ENCODE measurements at regions not wholly inside any gene's neighbourhood (a gene's known extent, or its start where the extent isn't known, plus 50 kb on each side); places are given as distances from the start of the nearest gene placed in this dataset.

DNA sequence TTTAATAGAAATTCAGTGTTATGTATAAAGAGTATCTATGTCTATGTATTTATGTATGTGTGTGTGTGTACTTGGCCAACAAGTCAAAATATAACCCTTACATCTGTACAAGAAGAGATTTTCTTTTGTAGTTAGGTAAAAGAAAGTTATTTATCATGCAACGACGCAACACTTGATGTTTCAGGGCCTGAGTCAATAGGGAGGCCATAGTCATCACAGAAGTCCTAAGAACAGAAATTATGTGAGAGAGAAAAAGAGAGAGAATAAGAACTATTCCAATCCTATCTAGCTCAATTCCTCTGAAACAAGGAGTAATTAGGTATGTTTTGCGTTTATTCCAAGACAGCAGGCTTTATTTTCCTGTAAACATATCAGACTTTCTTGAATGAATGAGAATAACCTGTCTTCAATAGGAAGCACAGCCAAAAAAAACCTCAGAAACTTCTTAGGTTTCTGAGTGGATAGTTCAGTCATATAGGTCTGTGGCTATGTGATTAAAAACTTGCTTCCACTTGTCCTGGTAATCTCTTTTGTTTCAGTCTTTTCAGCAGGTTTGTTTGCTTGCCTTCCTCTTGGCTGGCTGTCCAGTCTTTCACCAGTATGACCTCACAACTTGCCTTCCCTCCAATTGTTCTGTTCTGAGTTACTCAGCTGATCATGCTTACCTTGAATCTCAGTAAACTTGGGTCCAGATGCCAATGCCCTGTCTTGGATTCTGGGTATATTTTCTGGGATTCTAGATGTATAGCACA, 382.4 kb upstream of the GBE1 start:
- H3K27me3 ChIP-seq (ENCODE audit: control insufficient read depth, insufficient read depth, low read length) = no peaks in the 10 kb centered on the region
- H3K27ac ChIP-seq (ENCODE audit: low read depth, low read length) = no peak overlapping the region
- no peaks in the 10 kb centered on the region; the same call in 1 of the 2 replicates for H3K4me1 ChIP-seq (ENCODE audit: control insufficient read depth, insufficient read depth, low read length)
- H3K9ac ChIP-seq (ENCODE audit: low read length) = no peak overlapping the region
- peaks cover 3% of the 10 kb centered on the region for H3K9me3 ChIP-seq (ENCODE audit: control insufficient read depth, insufficient read depth, low read depth, low read length)
- no peaks in the 10 kb centered on the region for H3K36me3 ChIP-seq (ENCODE audit: control insufficient read depth, insufficient read depth, low read length)
- no peak overlapping the region for H3K4me3 ChIP-seq (ENCODE audit: low read depth, low read length)

DNA sequence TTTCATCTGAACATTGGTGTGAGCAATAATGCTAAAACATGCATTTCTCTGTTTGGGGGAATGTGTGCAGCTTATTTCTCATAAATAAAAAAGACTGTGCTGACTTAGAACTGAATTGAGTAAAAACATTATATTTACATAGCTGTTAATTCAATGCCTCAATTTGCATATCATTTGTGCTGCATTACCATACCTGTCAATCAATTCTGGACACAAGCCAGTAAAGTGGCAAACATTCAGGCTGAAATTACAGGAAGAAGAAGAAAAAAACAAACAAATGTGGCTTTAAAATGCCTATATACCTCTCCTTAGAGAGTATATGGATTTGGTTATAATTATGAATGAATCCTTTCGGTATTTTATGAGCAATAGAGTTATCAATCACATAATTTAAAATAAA, 380.1 kb upstream of the GBE1 start:
- Histone ChIP-seq H3K9ac (ENCODE audit: low read length) (no peak overlapping the region), H3K27me3 (ENCODE audit: control insufficient read depth, insufficient read depth, low read length) (no peaks in the 10 kb centered on the region), H3K27ac (ENCODE audit: low read depth, low read length) (no peak overlapping the region), H3K36me3 (ENCODE audit: control insufficient read depth, insufficient read depth, low read length) (no peaks in the 10 kb centered on the region), H3K4me3 (ENCODE audit: low read depth, low read length) (no peak overlapping the region), H3K9me3 (ENCODE audit: control insufficient read depth, insufficient read depth, low read depth, low read length) (peaks cover 3% of the 10 kb centered on the region), H3K4me1 (ENCODE audit: control insufficient read depth, insufficient read depth, low read length) (no peaks in the 10 kb centered on the region; the same call in 1 of the 2 replicates)

DNA sequence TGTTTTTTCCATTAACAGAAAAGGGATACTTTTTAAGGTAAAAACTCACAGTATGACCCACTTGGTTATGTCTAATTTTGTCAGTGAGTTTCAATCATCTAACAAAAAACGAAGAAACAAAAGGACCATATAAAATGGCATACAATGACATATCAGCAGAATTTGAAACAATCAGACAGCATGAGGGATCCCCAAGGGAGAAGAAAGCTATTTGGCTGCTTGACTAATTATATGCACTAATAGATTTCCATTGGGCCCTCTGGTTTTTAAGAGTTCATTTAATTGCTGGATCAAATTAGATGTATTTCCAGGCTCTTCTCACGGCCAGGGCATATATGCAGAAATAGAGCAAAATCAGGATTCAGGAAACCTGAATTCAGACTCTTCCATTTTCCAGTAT, 376.4 kb upstream of the GBE1 start:
- Histone ChIP-seq H3K27ac (ENCODE audit: low read depth, low read length) (no peak overlapping the region), H3K4me1 (ENCODE audit: control insufficient read depth, insufficient read depth, low read length) (no peaks in the 10 kb centered on the region; the same call in 1 of the 2 replicates), H3K9ac (ENCODE audit: low read length) (no peak overlapping the region), H3K36me3 (ENCODE audit: control insufficient read depth, insufficient read depth, low read length) (no peaks in the 10 kb centered on the region), H3K9me3 (ENCODE audit: control insufficient read depth, insufficient read depth, low read depth, low read length) (peaks cover 3% of the 10 kb centered on the region), H3K4me3 (ENCODE audit: low read depth, low read length) (no peak overlapping the region), H3K27me3 (ENCODE audit: control insufficient read depth, insufficient read depth, low read length) (no peaks in the 10 kb centered on the region)

DNA sequence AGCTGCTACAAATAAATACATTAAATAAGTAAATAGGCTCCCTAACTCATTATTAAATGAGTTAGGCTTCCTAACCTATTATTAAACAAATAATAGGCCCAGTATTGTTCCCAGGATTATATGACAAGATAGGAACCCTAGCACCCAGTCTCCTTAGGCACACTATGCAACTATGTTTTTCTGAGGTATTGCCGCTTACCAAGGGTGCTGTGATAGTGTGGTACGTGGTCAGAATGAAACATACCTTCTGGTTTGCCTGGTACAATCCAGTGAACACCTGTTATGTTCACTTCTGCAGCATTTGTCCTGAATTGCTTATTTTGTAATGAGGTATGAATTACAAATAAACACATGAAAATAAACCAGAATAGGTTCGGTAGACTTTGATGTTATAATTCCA, 375.6 kb upstream of the GBE1 start:
- Histone ChIP-seq H3K27me3 (ENCODE audit: control insufficient read depth, insufficient read depth, low read length) (no peaks in the 10 kb centered on the region), H3K9ac (ENCODE audit: low read length) (no peak overlapping the region), H3K27ac (ENCODE audit: low read depth, low read length) (no peak overlapping the region), H3K4me1 (ENCODE audit: control insufficient read depth, insufficient read depth, low read length) (no peaks in the 10 kb centered on the region), H3K4me3 (ENCODE audit: low read depth, low read length) (no peak overlapping the region), H3K36me3 (ENCODE audit: control insufficient read depth, insufficient read depth, low read length) (no peaks in the 10 kb centered on the region), H3K9me3 (ENCODE audit: control insufficient read depth, insufficient read depth, low read depth, low read length) (peaks cover 3% of the 10 kb centered on the region)

DNA sequence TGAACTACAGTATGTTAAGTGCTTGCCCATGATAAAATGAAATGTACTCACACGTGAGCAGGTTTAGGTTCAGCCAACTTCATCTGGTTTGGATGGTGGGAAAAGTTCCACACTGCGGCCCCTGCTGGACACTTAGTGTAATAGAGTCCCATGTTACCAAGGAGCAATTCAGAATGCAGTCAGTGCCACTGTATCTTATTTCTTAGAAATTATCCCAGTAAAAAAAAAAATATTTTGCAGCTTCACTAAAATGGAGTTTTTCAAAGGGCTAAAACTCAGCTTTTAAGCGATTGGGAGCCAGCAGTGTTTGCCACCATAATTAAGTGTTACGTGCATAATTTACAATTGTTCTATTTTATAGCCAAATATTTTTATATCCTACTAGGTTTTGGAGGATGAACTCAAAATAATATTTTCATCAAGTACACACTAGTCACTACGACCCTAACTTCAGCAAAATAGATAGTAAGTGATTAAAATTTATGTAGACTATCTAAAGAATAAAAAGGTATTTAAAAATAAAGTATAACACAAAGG, 371.7 kb upstream of the GBE1 start:
- Histone ChIP-seq H3K36me3 (ENCODE audit: control insufficient read depth, insufficient read depth, low read length) (no peaks in the 10 kb centered on the region), H3K27ac (ENCODE audit: low read depth, low read length) (no peak overlapping the region), H3K4me3 (ENCODE audit: low read depth, low read length) (no peak overlapping the region), H3K9me3 (ENCODE audit: control insufficient read depth, insufficient read depth, low read depth, low read length) (no peaks in the 10 kb centered on the region), H3K27me3 (ENCODE audit: control insufficient read depth, insufficient read depth, low read length) (no peaks in the 10 kb centered on the region), H3K4me1 (ENCODE audit: control insufficient read depth, insufficient read depth, low read length) (no peaks in the 10 kb centered on the region), H3K9ac (ENCODE audit: low read length) (no peak overlapping the region)

DNA sequence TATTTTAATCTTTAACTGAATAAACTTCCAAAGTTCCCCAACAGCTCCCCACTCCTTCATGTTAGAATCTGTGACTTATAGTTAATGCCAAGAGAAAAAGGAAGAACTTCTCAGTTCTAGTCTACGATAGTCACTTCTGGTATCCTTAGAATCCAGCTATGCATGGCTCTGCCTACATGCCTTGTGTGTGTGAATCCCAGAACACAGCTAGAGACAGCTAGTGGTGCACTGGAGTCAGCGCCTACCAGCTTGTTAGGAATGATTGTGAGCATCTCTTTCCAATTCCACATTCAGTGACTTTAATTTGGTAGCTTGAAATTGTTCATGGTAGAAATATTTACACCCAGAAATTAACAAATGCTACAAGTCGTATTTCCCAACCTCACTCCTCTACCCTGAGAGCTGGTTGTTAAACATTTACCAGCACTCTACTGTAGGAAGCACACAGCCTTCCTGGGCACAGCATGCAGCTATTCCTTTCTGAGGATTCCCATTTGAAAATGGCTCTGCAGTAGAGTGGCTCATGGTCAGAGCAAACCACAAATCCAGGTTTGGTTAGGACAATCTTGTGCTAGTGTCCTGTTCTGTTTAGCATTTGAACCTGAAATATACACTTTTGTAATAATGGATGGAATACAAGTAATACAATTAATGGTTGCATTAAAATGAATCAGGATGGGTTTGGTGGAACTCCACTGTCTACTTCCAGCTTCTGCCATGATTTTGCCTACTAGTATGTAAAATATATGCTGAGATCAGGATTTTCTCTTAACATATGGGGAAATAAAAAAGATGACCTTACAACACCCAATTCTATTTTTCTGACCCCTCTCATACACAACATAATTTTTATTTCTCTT, 371.0 kb upstream of the GBE1 start:
- H3K27ac ChIP-seq (ENCODE audit: low read depth, low read length) = no peak overlapping the region
- H3K4me3 ChIP-seq (ENCODE audit: low read depth, low read length) = no peak overlapping the region
- H3K9ac ChIP-seq (ENCODE audit: low read length) = no peak overlapping the region
- H3K9me3 ChIP-seq (ENCODE audit: control insufficient read depth, insufficient read depth, low read depth, low read length) = no peaks in the 10 kb centered on the region
- no peaks in the 10 kb centered on the region for H3K27me3 ChIP-seq (ENCODE audit: control insufficient read depth, insufficient read depth, low read length)
- no peaks in the 10 kb centered on the region for H3K36me3 ChIP-seq (ENCODE audit: control insufficient read depth, insufficient read depth, low read length)
- no peaks in the 10 kb centered on the region for H3K4me1 ChIP-seq (ENCODE audit: control insufficient read depth, insufficient read depth, low read length)

DNA sequence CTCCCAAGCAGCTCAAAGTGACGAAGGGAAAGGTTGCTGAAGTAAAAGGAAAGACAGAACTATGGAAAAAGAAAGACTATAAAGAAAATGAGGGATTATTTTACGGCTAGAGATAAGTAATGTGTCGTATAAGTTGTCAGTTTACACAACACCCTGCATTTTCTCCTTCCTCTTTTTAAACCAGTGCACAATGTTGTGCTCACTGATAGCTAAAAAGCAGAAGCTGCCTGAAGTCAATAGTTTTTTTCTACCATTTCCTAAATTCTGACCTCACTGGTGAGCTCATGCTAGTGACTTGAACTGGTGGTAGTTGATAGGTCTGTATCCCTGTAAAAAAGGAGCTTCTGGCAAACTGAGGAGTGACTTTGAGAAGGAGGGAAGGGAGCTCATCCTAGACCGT, 368.6 kb upstream of the GBE1 start:
- H3K4me1 ChIP-seq (ENCODE audit: control insufficient read depth, insufficient read depth, low read length) = no peaks in the 10 kb centered on the region
- H3K27me3 ChIP-seq (ENCODE audit: control insufficient read depth, insufficient read depth, low read length) = no peaks in the 10 kb centered on the region
- H3K36me3 ChIP-seq (ENCODE audit: control insufficient read depth, insufficient read depth, low read length) = no peaks in the 10 kb centered on the region
- H3K4me3 ChIP-seq (ENCODE audit: low read depth, low read length) = no peak overlapping the region
- no peak overlapping the region for H3K9ac ChIP-seq (ENCODE audit: low read length)
- H3K27ac ChIP-seq (ENCODE audit: low read depth, low read length) = no peak overlapping the region
- no peaks in the 10 kb centered on the region for H3K9me3 ChIP-seq (ENCODE audit: control insufficient read depth, insufficient read depth, low read depth, low read length)

DNA sequence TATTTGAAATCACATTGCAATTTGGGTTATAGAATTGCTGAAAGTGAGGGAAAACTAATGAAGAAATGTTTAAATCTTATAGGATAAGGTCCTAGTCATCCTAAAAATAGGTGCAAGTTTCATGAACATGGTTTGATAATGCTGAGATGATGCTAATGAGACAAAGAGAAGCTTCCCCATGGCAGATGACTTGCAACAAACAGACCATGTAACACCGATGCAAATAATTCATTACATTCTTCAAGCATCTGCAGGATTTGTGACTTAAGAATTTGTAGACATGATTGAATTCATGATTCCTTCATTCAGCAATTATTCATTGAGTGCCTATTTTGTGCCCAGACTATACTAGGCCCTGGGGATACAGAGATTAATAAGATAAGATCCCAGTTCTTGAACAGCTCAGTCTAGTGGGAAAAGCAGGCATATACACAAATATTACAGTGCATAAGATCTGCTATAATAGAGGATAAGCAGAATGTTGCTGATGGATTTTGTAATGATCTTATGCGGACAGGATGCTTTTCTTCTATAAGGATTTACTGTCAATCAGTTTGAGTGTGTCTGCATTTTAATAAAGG, 367.9 kb upstream of the GBE1 start:
- Histone ChIP-seq H3K36me3 (ENCODE audit: control insufficient read depth, insufficient read depth, low read length) (no peaks in the 10 kb centered on the region), H3K27ac (ENCODE audit: low read depth, low read length) (no peak overlapping the region), H3K9me3 (ENCODE audit: control insufficient read depth, insufficient read depth, low read depth, low read length) (no peaks in the 10 kb centered on the region), H3K4me3 (ENCODE audit: low read depth, low read length) (no peak overlapping the region), H3K9ac (ENCODE audit: low read length) (no peak overlapping the region), H3K27me3 (ENCODE audit: control insufficient read depth, insufficient read depth, low read length) (no peaks in the 10 kb centered on the region), H3K4me1 (ENCODE audit: control insufficient read depth, insufficient read depth, low read length) (no peaks in the 10 kb centered on the region)

DNA sequence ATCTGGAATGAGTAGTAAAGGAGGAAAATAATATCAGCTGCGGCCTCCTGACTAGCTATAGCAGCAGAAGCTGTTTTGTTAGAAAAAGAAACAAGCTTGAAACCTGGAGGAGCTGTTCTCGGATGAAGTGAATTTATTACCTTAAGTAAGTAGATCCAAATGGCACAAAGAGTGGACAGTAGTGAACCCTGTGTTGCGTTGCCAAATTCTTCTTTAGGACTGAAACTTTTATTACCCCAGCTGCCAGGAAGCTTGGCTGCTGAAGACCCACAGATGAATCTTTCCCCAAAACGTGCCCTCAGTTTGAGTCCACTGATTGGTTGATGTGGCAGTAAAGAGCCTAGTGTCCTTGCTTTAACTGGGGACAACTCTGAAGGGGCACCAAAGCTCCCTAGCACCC, 366.8 kb upstream of the GBE1 start:
- Histone ChIP-seq H3K4me1 (ENCODE audit: control insufficient read depth, insufficient read depth, low read length) (no peaks in the 10 kb centered on the region), H3K9ac (ENCODE audit: low read length) (no peak overlapping the region), H3K27me3 (ENCODE audit: control insufficient read depth, insufficient read depth, low read length) (no peaks in the 10 kb centered on the region), H3K27ac (ENCODE audit: low read depth, low read length) (no peak overlapping the region), H3K4me3 (ENCODE audit: low read depth, low read length) (no peak overlapping the region), H3K9me3 (ENCODE audit: control insufficient read depth, insufficient read depth, low read depth, low read length) (no peaks in the 10 kb centered on the region), H3K36me3 (ENCODE audit: control insufficient read depth, insufficient read depth, low read length) (no peaks in the 10 kb centered on the region)

DNA sequence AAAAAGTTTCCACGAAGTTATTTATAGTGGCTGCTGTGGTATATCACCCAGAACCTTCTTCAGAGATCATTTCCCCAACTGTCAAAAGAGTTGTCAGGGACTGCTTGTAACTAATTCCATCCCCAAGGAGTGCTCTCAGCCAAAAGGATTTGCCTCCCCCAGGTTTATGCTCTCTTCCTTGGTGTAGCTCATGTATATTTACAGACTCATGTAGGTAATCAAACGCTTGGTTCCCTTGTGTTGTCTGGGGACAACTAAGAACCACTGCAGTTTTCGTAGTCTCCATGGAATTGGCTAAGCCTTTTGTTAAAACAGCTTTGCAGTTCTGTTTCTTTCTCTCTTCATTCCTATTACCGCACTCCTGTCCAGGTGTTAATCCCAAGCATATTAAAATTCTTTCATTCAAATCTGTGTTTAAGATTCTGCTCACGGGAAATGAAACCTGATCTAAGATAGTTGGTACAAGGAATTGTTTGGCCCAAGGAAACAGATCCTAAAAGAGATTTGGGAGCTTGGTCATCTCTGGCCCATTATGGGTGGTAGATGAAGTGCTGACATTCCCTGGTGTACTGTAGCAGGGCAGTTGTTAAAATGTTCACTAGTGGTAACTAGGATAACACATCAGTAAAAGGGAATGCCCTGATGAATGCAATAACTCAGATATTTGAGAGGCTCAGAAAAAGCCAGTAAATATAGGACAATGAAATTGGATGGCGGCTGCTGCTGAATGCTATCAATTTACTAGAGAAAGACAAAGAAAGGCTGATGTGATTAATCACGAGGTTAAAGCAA, 361.3 kb upstream of the GBE1 start:
- Histone ChIP-seq H3K4me1 (ENCODE audit: control insufficient read depth, insufficient read depth, low read length) (no peaks in the 10 kb centered on the region), H3K4me3 (ENCODE audit: low read depth, low read length) (no peak overlapping the region), H3K27ac (ENCODE audit: low read depth, low read length) (no peak overlapping the region), H3K27me3 (ENCODE audit: control insufficient read depth, insufficient read depth, low read length) (no peaks in the 10 kb centered on the region), H3K9ac (ENCODE audit: low read length) (no peak overlapping the region), H3K9me3 (ENCODE audit: control insufficient read depth, insufficient read depth, low read depth, low read length) (no peaks in the 10 kb centered on the region), H3K36me3 (ENCODE audit: control insufficient read depth, insufficient read depth, low read length) (no peaks in the 10 kb centered on the region)

Data from HUES6 (cell line).